Parathyroid adenoma (tissue), 2 donors: ENCODE measurements at regions not wholly inside any gene's neighbourhood (a gene's known extent, or its start where the extent isn't known, plus 50 kb on each side); places are given as distances from the start of the nearest gene placed in this dataset.

Experiments
- H2AFZ ChIP-seq: fragments of 300-600 bp; sonication (generic); one replicate; pipeline ENCODE4 v1.7.0; 2017; ENCODE audit warnings: antibody characterized with exemption, mild to moderate bottlenecking
- H3K27ac ChIP-seq: fragments of 300-600 bp; sonication (generic); one replicate; pipeline ENCODE4 v1.7.0; 2017
- H3K27me3 ChIP-seq: fragments of 300-600 bp; sonication (generic); one replicate; pipeline ENCODE4 v1.7.0; 2017; ENCODE audit warnings: low read length; ENCODE audit not compliant: control insufficient read depth, insufficient read depth
- H3K36me3 ChIP-seq: fragments of 300-600 bp; sonication (generic); one replicate; pipeline ENCODE4 v1.7.0; 2017; ENCODE audit warnings: low read length; ENCODE audit not compliant: control insufficient read depth, insufficient read depth
- H3K4me1 ChIP-seq: fragments of 300-600 bp; sonication (generic); one replicate; pipeline ENCODE4 v1.7.0; 2017; ENCODE audit warnings: control low read depth
- H3K4me2 ChIP-seq: fragments of 300-600 bp; sonication (generic); one replicate; pipeline ENCODE4 v1.7.0; 2017; ENCODE audit warnings: low read length
- H3K4me3 ChIP-seq: fragments of 300-600 bp; sonication (generic); one replicate; pipeline ENCODE4 v1.7.0; 2017; ENCODE audit warnings: low read depth, low read length
- H3K79me2 ChIP-seq: fragments of 300-600 bp; sonication (generic); one replicate; pipeline ENCODE4 v1.7.0; 2017; ENCODE audit warnings: control low read depth
- H3K9ac ChIP-seq: fragments of 300-600 bp; sonication (generic); one replicate; pipeline ENCODE4 v1.7.0; 2017; ENCODE audit warnings: mild to moderate bottlenecking
- H3K9me3 ChIP-seq: fragments of 300-600 bp; sonication (generic); one replicate; pipeline ENCODE4 v1.7.0; 2017; ENCODE audit warnings: low read length; ENCODE audit not compliant: control insufficient read depth
- TF ChIP-seq, protein P1 (sequence below): fragments of 300-600 bp; sonication (generic); IDR thresholded peaks from one replicate; pipeline ENCODE4 v1.7.0; 2017; ENCODE audit warnings: antibody characterized with exemption, mild to moderate bottlenecking
- donor health status: primary hyperparathyroidism.

DNA sequence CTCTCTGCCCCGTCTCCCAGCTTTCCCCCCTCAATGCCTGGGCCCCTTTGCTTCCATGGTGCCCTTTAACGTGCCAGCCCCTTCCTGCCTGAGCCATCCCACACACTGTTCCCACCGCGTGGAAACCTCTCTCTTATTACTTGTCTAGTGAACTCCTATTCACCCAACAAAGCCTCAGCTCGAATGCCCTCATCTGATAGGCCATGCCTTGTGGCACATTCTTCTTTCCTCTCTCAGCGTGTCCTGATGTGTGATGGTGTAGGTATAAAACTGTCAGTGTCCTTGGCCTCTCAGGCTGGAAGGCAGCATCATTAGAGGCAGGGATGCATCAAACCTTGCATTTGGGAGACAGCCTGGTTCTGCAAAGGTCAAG, 152.3 kb downstream of the OLFM1 start:
- Histone ChIP-seq H3K9ac (no peak overlapping the region), H3K36me3 (no peaks in the 10 kb centered on the region), H3K79me2 (no peaks in the 10 kb centered on the region), H3K4me3 (no peak overlapping the region), H3K27ac (no peak overlapping the region), H3K4me1 (no peaks in the 10 kb centered on the region), H2AFZ (no peak overlapping the region), H3K27me3 (no peaks in the 10 kb centered on the region), H3K4me2 (no peak overlapping the region), H3K9me3 (no peaks in the 10 kb centered on the region)
- TF ChIP-seq, protein P1, sequence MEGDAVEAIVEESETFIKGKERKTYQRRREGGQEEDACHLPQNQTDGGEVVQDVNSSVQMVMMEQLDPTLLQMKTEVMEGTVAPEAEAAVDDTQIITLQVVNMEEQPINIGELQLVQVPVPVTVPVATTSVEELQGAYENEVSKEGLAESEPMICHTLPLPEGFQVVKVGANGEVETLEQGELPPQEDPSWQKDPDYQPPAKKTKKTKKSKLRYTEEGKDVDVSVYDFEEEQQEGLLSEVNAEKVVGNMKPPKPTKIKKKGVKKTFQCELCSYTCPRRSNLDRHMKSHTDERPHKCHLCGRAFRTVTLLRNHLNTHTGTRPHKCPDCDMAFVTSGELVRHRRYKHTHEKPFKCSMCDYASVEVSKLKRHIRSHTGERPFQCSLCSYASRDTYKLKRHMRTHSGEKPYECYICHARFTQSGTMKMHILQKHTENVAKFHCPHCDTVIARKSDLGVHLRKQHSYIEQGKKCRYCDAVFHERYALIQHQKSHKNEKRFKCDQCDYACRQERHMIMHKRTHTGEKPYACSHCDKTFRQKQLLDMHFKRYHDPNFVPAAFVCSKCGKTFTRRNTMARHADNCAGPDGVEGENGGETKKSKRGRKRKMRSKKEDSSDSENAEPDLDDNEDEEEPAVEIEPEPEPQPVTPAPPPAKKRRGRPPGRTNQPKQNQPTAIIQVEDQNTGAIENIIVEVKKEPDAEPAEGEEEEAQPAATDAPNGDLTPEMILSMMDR: no peak

DNA sequence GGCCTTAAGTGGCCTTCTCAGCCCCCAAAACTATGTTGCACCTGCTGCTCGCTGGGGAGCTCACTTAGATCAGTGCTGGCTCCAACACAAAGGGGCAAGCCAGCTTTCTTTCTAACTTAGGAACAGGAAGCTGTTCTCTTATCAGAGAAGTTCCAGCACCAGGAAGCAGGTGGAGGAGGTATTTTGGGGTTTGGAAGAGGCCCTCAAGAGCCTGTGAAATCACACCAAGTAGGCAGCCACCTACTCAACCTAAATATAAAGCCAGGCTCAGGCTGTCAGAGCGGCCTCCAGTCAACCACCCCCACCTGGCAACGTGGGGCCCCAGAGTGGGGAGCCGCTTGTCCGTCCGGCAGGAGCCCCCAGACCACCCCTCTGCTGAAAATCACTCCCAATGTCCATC, 152.8 kb downstream of the OLFM1 start:
- no peaks in the 10 kb centered on the region for H3K36me3 ChIP-seq
- no peak overlapping the region for H3K4me2 ChIP-seq
- H3K9me3 ChIP-seq: no peaks in the 10 kb centered on the region
- no peak overlapping the region for H3K4me3 ChIP-seq
- TF ChIP-seq, protein P1: no peak
- H3K27ac ChIP-seq: no peak overlapping the region
- H3K4me1 ChIP-seq: no peaks in the 10 kb centered on the region
- no peak overlapping the region for H2AFZ ChIP-seq
- peaks cover 3% of the 10 kb centered on the region for H3K27me3 ChIP-seq
- no peak overlapping the region for H3K9ac ChIP-seq
- no peaks in the 10 kb centered on the region for H3K79me2 ChIP-seq

DNA sequence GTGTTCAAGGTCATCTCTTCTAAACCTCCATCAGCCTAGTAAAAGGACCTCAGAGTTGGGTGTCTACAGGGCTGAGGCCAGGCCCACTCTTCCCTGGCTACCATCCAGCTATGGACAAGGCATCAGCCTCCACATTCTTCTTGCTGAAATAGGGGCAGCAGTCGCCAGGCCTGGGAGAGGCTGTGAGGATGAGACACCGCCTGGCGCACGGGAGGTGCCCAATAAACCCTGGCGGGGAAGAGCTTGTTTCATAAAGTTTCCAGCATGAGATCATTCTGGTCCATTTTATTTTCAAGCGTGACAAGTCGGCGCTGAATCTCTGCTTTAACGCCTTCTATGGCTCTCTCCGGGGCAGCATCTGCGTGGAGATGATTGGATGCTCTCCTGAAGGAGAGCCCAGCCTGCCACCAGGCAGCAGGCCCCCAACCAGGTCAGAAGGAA, 153.4 kb downstream of the OLFM1 start:
- TF ChIP-seq, protein P1: no peak
- Histone ChIP-seq H3K9me3 (no peaks in the 10 kb centered on the region), H2AFZ (no peak overlapping the region), H3K9ac (no peak overlapping the region), H3K27ac (no peak overlapping the region), H3K27me3 (peaks cover 3% of the 10 kb centered on the region), H3K4me2 (no peak overlapping the region), H3K79me2 (no peaks in the 10 kb centered on the region), H3K4me1 (no peaks in the 10 kb centered on the region), H3K4me3 (no peak overlapping the region), H3K36me3 (no peaks in the 10 kb centered on the region)

DNA sequence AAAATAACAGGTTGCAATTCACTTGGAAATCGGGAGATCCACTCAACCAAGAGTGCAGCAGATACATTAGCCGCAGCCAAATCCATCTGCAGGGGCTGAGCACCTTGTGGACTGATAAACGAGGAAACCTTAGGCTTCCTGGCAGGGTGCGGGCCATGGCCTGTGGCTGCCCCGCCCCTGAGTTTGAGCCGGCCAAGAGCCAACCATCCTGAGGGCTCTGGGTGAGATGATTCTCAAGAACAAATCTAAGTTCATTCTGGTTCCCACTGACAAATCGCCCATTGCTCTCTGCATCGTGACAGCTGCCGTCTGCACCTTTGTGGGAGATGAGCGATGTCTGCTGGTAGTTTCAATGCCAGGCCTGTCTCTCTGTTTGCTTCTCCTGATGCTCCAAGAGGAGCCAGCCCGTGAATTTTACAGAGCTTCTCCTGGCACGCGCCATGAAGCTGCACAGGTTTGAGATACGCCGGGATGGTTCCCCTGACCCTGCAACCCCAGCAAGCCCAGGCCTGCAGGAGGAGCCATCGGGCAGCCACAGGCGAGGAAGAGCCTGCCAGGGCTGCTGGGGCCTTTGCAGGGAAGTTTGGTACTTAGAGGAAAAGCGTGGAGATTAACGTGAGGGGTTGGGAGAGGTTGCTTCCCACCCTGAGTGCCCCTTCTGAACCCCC, 154.0 kb downstream of the OLFM1 start:
- Histone ChIP-seq H3K27me3 (peaks cover 3% of the 10 kb centered on the region), H3K4me2 (no peak overlapping the region)

More for the DNA sequence above, 154.0 kb downstream of the OLFM1 start:
- TF ChIP-seq, protein P1: no peak
- no peak overlapping the region for H3K4me3 ChIP-seq
- no peak overlapping the region for H3K9ac ChIP-seq
- H3K36me3 ChIP-seq: no peaks in the 10 kb centered on the region
- H3K27ac ChIP-seq: no peak overlapping the region
- H3K9me3 ChIP-seq: no peaks in the 10 kb centered on the region
- H2AFZ ChIP-seq: no peak overlapping the region
- H3K79me2 ChIP-seq: no peaks in the 10 kb centered on the region
- H3K4me1 ChIP-seq: no peaks in the 10 kb centered on the region
